ENCODE measurements at regions not wholly inside any gene's neighbourhood (a gene's known extent, or its start where the extent isn't known, plus 50 kb on each side); places are given as distances from the start of the nearest gene placed in this dataset.

GRCh38 chr2:212682937-212683336, 144.3 kb upstream of the ERBB4 start:
- TF ChIP-seq EZH2 (IDR thresholded peaks at IDR 0.05; ENCODE audit: borderline replicate concordance), result no peak
- no peak for TF ChIP-seq CTCF (IDR thresholded peaks at IDR 0.05; ENCODE audit: poor library complexity)
- no peak for TF ChIP-seq EZH2phosphoT487 (IDR thresholded peaks at IDR 0.05; ENCODE audit: low read depth, severe bottlenecking, unreplicated experiment)
- no peak for DNase-seq (ENCODE audit: low spot score)
- Histone ChIP-seq H3K36me3 (replicated peaks; ENCODE audit: insufficient read depth, low read depth) (no peaks in the 10 kb centered on the region), H2AFZ (no peak overlapping the region), H3K27me3 (no peaks in the 10 kb centered on the region), H3K27ac (no peak overlapping the region), H3K9me3 (ENCODE audit: low read depth) (no peaks in the 10 kb centered on the region), H3K4me1 (ENCODE audit: insufficient read depth) (no peaks in the 10 kb centered on the region), H3K4me3 (no peak overlapping the region), H3K79me2 (no peaks in the 10 kb centered on the region), H4K20me1 (ENCODE audit: insufficient read depth, poor library complexity, severe bottlenecking) (no peaks in the 10 kb centered on the region), H3K4me2 (no peak overlapping the region), H3K9me2 (replicated peaks; ENCODE audit: insufficient read depth) (no peaks in the 10 kb centered on the region)
- 92% methylated on average over 3 of the region's 3 CpGs for WGBS (ENCODE audit: low lambda C conversion rate, missing lambda C conversion rate)

DNA sequence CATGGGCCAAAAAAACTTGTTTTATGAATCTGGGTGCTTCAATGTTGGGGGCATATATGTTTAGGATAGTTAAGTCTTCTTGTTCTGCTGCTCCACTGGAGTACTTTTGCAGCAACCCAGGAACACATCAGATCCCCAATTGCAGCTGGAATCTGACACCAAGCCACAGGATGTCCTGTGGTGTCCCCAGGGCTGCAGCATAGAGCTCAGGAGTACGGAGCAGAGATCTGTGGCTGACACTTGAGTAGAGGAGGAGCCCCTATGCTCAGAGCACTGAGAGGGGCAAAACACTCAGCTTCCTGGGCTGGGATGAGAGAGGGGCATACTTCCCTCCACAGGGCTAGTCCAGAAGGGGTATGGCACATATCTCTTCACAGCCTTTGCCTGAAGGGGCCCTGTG, 138.9 kb upstream of the ERBB4 start:
- H2AFZ ChIP-seq, result no peak overlapping the region
- no peaks in the 10 kb centered on the region for H3K36me3 ChIP-seq (replicated peaks; ENCODE audit: insufficient read depth, low read depth)

DNA sequence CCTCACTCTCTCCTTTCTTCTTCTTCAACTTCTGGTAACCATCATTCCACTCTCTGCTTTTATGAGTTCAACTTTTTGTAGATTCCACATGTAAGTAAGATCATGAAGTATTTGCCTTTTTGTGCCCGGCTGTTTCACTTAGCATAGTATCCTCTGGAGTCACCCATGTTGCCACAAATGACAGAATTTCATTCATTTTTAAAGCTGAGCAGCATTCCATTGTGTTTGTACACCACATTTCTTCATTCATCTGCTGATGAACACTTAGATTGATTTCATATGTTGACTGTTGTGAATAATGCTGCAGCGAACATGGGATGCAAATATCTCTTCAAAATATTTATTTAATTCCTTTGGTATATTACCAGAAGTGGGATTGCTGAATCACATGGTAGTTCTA, 133.6 kb upstream of the ERBB4 start:
- Histone ChIP-seq H3K79me2 (no peaks in the 10 kb centered on the region), H3K4me1 (ENCODE audit: insufficient read depth) (no peaks in the 10 kb centered on the region), H3K27me3 (no peaks in the 10 kb centered on the region), H3K9me2 (replicated peaks; ENCODE audit: insufficient read depth) (no peaks in the 10 kb centered on the region), H3K36me3 (replicated peaks; ENCODE audit: insufficient read depth, low read depth) (no peaks in the 10 kb centered on the region), H3K4me3 (no peak overlapping the region), H2AFZ (no peak overlapping the region), H4K20me1 (ENCODE audit: insufficient read depth, poor library complexity, severe bottlenecking) (no peaks in the 10 kb centered on the region), H3K27ac (no peak overlapping the region), H3K4me2 (no peak overlapping the region), H3K9me3 (ENCODE audit: low read depth) (no peaks in the 10 kb centered on the region)
- WGBS (ENCODE audit: low lambda C conversion rate, missing lambda C conversion rate), result 91% methylated on average over 2 of the region's 2 CpGs
- no peak for TF ChIP-seq CTCF (IDR thresholded peaks at IDR 0.05; ENCODE audit: poor library complexity)
- no peak for TF ChIP-seq EZH2phosphoT487 (IDR thresholded peaks at IDR 0.05; ENCODE audit: low read depth, severe bottlenecking, unreplicated experiment)
- no peak for TF ChIP-seq EZH2 (IDR thresholded peaks at IDR 0.05; ENCODE audit: borderline replicate concordance)
- no peak for DNase-seq (ENCODE audit: low spot score)

More for the DNA sequence above, 138.9 kb upstream of the ERBB4 start:
- Histone ChIP-seq H3K27ac (no peak overlapping the region), H3K9me3 (ENCODE audit: low read depth) (no peaks in the 10 kb centered on the region), H3K27me3 (no peaks in the 10 kb centered on the region), H3K4me3 (no peak overlapping the region), H3K4me2 (no peak overlapping the region), H3K9me2 (replicated peaks; ENCODE audit: insufficient read depth) (no peaks in the 10 kb centered on the region), H3K4me1 (ENCODE audit: insufficient read depth) (no peaks in the 10 kb centered on the region), H3K79me2 (no peaks in the 10 kb centered on the region), H4K20me1 (ENCODE audit: insufficient read depth, poor library complexity, severe bottlenecking) (no peaks in the 10 kb centered on the region)
- TF ChIP-seq EZH2phosphoT487 (IDR thresholded peaks at IDR 0.05; ENCODE audit: low read depth, severe bottlenecking, unreplicated experiment), result no peak
- no peak for TF ChIP-seq EZH2 (IDR thresholded peaks at IDR 0.05; ENCODE audit: borderline replicate concordance)
- TF ChIP-seq CTCF (IDR thresholded peaks at IDR 0.05; ENCODE audit: poor library complexity), result no peak
- DNase-seq (ENCODE audit: low spot score), result no peak
- 26% methylated on average over 1 of the region's 1 CpG for WGBS (ENCODE audit: low lambda C conversion rate, missing lambda C conversion rate)

GRCh38 chr2:212669761-212670160, 131.2 kb upstream of the ERBB4 start:
- H4K20me1 ChIP-seq (ENCODE audit: insufficient read depth, poor library complexity, severe bottlenecking), result no peaks in the 10 kb centered on the region
- H3K27ac ChIP-seq, result no peak overlapping the region
- no peaks in the 10 kb centered on the region for H3K4me1 ChIP-seq (ENCODE audit: insufficient read depth)
- WGBS (ENCODE audit: low lambda C conversion rate, missing lambda C conversion rate), result 69% methylated on average over 2 of the region's 2 CpGs
- no peaks in the 10 kb centered on the region for H3K9me2 ChIP-seq (replicated peaks; ENCODE audit: insufficient read depth)
- H2AFZ ChIP-seq, result no peak overlapping the region
- no peaks in the 10 kb centered on the region for H3K9me3 ChIP-seq (ENCODE audit: low read depth)
- H3K79me2 ChIP-seq, result no peaks in the 10 kb centered on the region
- no peaks in the 10 kb centered on the region for H3K36me3 ChIP-seq (replicated peaks; ENCODE audit: insufficient read depth, low read depth)
- TF ChIP-seq EZH2 (IDR thresholded peaks at IDR 0.05; ENCODE audit: borderline replicate concordance), result no peak
- TF ChIP-seq EZH2phosphoT487 (IDR thresholded peaks at IDR 0.05; ENCODE audit: low read depth, severe bottlenecking, unreplicated experiment), result no peak
- no peak for TF ChIP-seq CTCF (IDR thresholded peaks at IDR 0.05; ENCODE audit: poor library complexity)
- DNase-seq (ENCODE audit: low spot score), result no peak
- no peak overlapping the region for H3K4me3 ChIP-seq
- H3K27me3 ChIP-seq, result no peaks in the 10 kb centered on the region
- no peak overlapping the region for H3K4me2 ChIP-seq
